Esophagus muscularis mucosa (tissue), 4 donors: ENCODE measurements at regions not wholly inside any gene's neighbourhood (a gene's known extent, or its start where the extent isn't known, plus 50 kb on each side); places are given as distances from the start of the nearest gene placed in this dataset.

Experiments
- CTCF ChIP-seq, 3 experiments: fragments of 200-600 bp in 2 of 3; fragments of 450-650 bp in 1 of 3; sonication (generic) in 2 of 3; IDR thresholded peaks; one replicate each; pipeline ENCODE4 v1.5.1; 2017 to 2019; ENCODE audit warnings: antibody characterized with exemption in 3 of 3, mild to moderate bottlenecking in 2 of 3, moderate library complexity in 1 of 3
- EP300 ChIP-seq: sonication (generic); formaldehyde crosslinking; IDR thresholded peaks from one replicate; pipeline ENCODE4 v1.6.1; 2017; ENCODE audit warnings: antibody characterized with exemption
- POLR2A ChIP-seq: fragments of 450-650 bp; IDR thresholded peaks from one replicate; pipeline ENCODE4 v1.6.1; 2017; ENCODE audit warnings: antibody characterized with exemption, moderate library complexity, mild to moderate bottlenecking, low read depth
- POLR2AphosphoS5 ChIP-seq, 2 donors: sonication (generic); formaldehyde crosslinking; IDR thresholded peaks; one replicate each; pipeline ENCODE4 v1.6.1; 2017; ENCODE audit warnings: antibody characterized with exemption in 2 of 2

GRCh38 chr22:47245286-47245685 is 482.8 kb downstream of the TBC1D22A start:
- no peak for TF ChIP-seq CTCF (IDR thresholded peaks at IDR 0.05)
- TF ChIP-seq POLR2A: no peak
- no peak for TF ChIP-seq POLR2AphosphoS5 (IDR thresholded peaks at IDR 0.05)
- no peak for TF ChIP-seq EP300
